NCI-H2029 (cell line): ENCODE measurements at regions not wholly inside any gene's neighbourhood (a gene's known extent, or its start where the extent isn't known, plus 50 kb on each side); places are given as distances from the start of the nearest gene placed in this dataset.
"Not testable (repeated sequence)": the region's sequence is repeated elsewhere in the genome, so short reads cannot be mapped to it uniquely, and the experiment has no call there.

Experiments
- DNase-seq: peaks from one replicate; lab custom pipeline; 2025; lab: John Stamatoyannopoulos, UW

- no peak for DNase-seq
These were observed 77.8 kb downstream of the TEX36 start for GRCh38 chr10:125605167-125605566.

GRCh38 chr10:125602825-125603224, 80.1 kb downstream of the TEX36 start:
- no peak for DNase-seq

GRCh38 chr10:125599194-125599593, 83.8 kb downstream of the TEX36 start:
- DNase-seq: peak; percentile 29

GRCh38 chr10:125595911-125596310, 87.1 kb downstream of the TEX36 start:
- no peak for DNase-seq

GRCh38 chr10:125593644-125594043, 89.3 kb downstream of the TEX36 start:
- DNase-seq: no peak

GRCh38 chr10:125592897-125593296, 90.1 kb downstream of the TEX36 start:
- DNase-seq: no peak

- no peak for DNase-seq
These were observed 91.1 kb downstream of the TEX36 start for GRCh38 chr10:125591886-125592285.

- not testable (repeated sequence) for DNase-seq
These were observed 94.2 kb downstream of the TEX36 start for GRCh38 chr10:125588738-125589137.

GRCh38 chr10:125584954-125585353, 98.0 kb downstream of the TEX36 start:
- no peak for DNase-seq

GRCh38 chr10:125578658-125579315, 104.2 kb downstream of the TEX36 start:
- DNase-seq: no peak

GRCh38 chr10:125575843-125576242, 107.1 kb downstream of the TEX36 start:
- DNase-seq: no peak

GRCh38 chr10:125568156-125568555, 114.8 kb downstream of the TEX36 start:
- DNase-seq: no peak

GRCh38 chr10:125567529-125567928, 115.4 kb downstream of the TEX36 start:
- no peak for DNase-seq

GRCh38 chr10:125565046-125565445, 117.9 kb downstream of the TEX36 start:
- no peak for DNase-seq

GRCh38 chr10:125564570-125564969, 118.4 kb downstream of the TEX36 start:
- no peak for DNase-seq

GRCh38 chr10:125562737-125563136, 120.2 kb downstream of the TEX36 start:
- no peak for DNase-seq

GRCh38 chr10:125560947-125561346, 122.0 kb downstream of the TEX36 start:
- no peak for DNase-seq

GRCh38 chr10:125559210-125559609, 123.8 kb downstream of the TEX36 start:
- peak; percentile 0 for DNase-seq

GRCh38 chr10:125557801-125558505, 125.0 kb downstream of the TEX36 start:
- DNase-seq: no peak

GRCh38 chr10:125557311-125557710, 125.7 kb downstream of the TEX36 start:
- no peak for DNase-seq

- DNase-seq: no peak
These were observed 126.1 kb downstream of the TEX36 start for GRCh38 chr10:125556882-125557281.

- DNase-seq: no peak
These were observed 127.2 kb downstream of the TEX36 start for GRCh38 chr10:125555743-125556142.

GRCh38 chr10:125555267-125555666, 127.7 kb downstream of the TEX36 start:
- DNase-seq: no peak

GRCh38 chr10:125554753-125555152, 128.2 kb downstream of the TEX36 start:
- DNase-seq: no peak
